Uterus (tissue), 2 donors: ENCODE measurements at regions not wholly inside any gene's neighbourhood (a gene's known extent, or its start where the extent isn't known, plus 50 kb on each side); places are given as distances from the start of the nearest gene placed in this dataset.

ENCODE experiments used
- CTCF ChIP-seq, 4 experiments: fragments of 200-600 bp in 2 of 4; fragments of 450-650 bp in 2 of 4; sonication (generic) in 2 of 4; IDR thresholded peaks; one replicate each; pipeline ENCODE4 v1.5.1; 2016 to 2019; ENCODE audit warnings: antibody characterized with exemption in 4 of 4, mild to moderate bottlenecking in 2 of 4, moderate library complexity in 1 of 4
- POLR2A ChIP-seq, 2 donors: fragments of 450-650 bp; IDR thresholded peaks; one replicate each; pipeline ENCODE4 v1.6.1; 2016; ENCODE audit warnings: antibody characterized with exemption in 2 of 2, mild to moderate bottlenecking in 1 of 2, moderate library complexity in 1 of 2

GRCh38 chr15:31932576-31932975, 97.7 kb upstream of the CHRNA7 start:
- TF ChIP-seq CTCF (IDR thresholded peaks at IDR 0.05), result no peak
- no peak for TF ChIP-seq POLR2A (IDR thresholded peaks at IDR 0.05)
